Left lung (tissue), 4 donors: ENCODE measurements at regions not wholly inside any gene's neighbourhood (a gene's known extent, or its start where the extent isn't known, plus 50 kb on each side); places are given as distances from the start of the nearest gene placed in this dataset.

ENCODE experiments used
- ATAC-seq: fragments of 200-7000 bp; cut with Tn5 transposase; one replicate; pipeline ENCODE4 v1.9.1; 2020; ENCODE audit warnings: moderate library complexity
- DNase-seq, 4 donors: peaks; one replicate each; pipeline ENCODE4 v3.0.0-alpha.2; 2013 to 2020
- H3K27ac ChIP-seq, 2 donors: fragments of 200-600 bp; sonication (generic) in 1 of 2; one replicate each; pipeline versions ENCODE4 v1.5.0 to v1.8.0; 2020 to 2021
- H3K27me3 ChIP-seq, 2 donors: fragments of 200-600 bp; sonication (generic) in 1 of 2; one replicate each; pipeline versions ENCODE4 v1.5.0 to v1.8.0; 2020 to 2021
- H3K36me3 ChIP-seq, 2 donors: fragments of 200-600 bp; sonication (generic) in 1 of 2; one replicate each; pipeline versions ENCODE4 v1.5.0 to v1.8.0; 2020 to 2021
- H3K4me1 ChIP-seq, 2 donors: fragments of 200-600 bp; one replicate each; pipeline ENCODE4 v1.8.0; 2021
- H3K4me3 ChIP-seq, 2 donors: fragments of 200-600 bp; sonication (generic) in 1 of 2; one replicate each; pipeline versions ENCODE4 v1.5.0 to v1.8.0; 2020 to 2021; ENCODE audit warnings: mild to moderate bottlenecking in 1 of 2
- H3K9me3 ChIP-seq, 2 donors: fragments of 200-600 bp; sonication (generic) in 1 of 2; one replicate each; pipeline versions ENCODE4 v1.5.0 to v1.8.0; 2020 to 2021
- CTCF ChIP-seq, 2 donors: fragments of 200-600 bp; sonication (generic) in 1 of 2; IDR thresholded peaks; one replicate each; pipeline versions ENCODE4 v1.5.0 to v1.8.0; 2021; ENCODE audit warnings: antibody characterized with exemption in 2 of 2
- intact Hi-C, 2 donors: fragments of 100-400 bp; cut with DNase I; formaldehyde crosslinking; loops; one replicate each; pipeline versions ENCODE4 v1.11.2 to v1.14.2; 2022
- donor health status: DM: no; HTN: yes; CAD: no.
- donor health status: DM: no; HTN: no; CAD: no.

- no peak overlapping the region for H3K27ac ChIP-seq
- no peaks in the 10 kb centered on the region for H3K36me3 ChIP-seq
- no peaks in the 10 kb centered on the region for H3K9me3 ChIP-seq
- DNase-seq (no peak), ATAC-seq (no peak)
- no peaks in the 10 kb centered on the region for H3K27me3 ChIP-seq
- H3K4me3 ChIP-seq: no peak overlapping the region
- intact Hi-C loops: no loop called here
- no peak for TF ChIP-seq CTCF (IDR thresholded peaks at IDR 0.05)
- H3K4me1 ChIP-seq: no peaks in the 10 kb centered on the region
Observed at GRCh38 chr16:55076053-55076452, 145.4 kb downstream of the IRX5 start.

GRCh38 chr16:55077266-55077665 lies 146.6 kb downstream of the IRX5 start:
- no peak for DNase-seq
- Histone ChIP-seq H3K4me3 (no peak overlapping the region), H3K27me3 (no peaks in the 10 kb centered on the region), H3K9me3 (no peaks in the 10 kb centered on the region), H3K36me3 (no peaks in the 10 kb centered on the region), H3K27ac (no peak overlapping the region), H3K4me1 (no peaks in the 10 kb centered on the region)
- intact Hi-C loops: no loop called here
- ATAC-seq: no peak
- no peak for TF ChIP-seq CTCF (IDR thresholded peaks at IDR 0.05)

GRCh38 chr16:55078153-55078552 lies 147.5 kb downstream of the IRX5 start:
- no peaks in the 10 kb centered on the region for H3K4me1 ChIP-seq
- DNase-seq (no peak), ATAC-seq (no peak)
- H3K27me3 ChIP-seq: no peaks in the 10 kb centered on the region
- no peak for TF ChIP-seq CTCF (IDR thresholded peaks at IDR 0.05)
- intact Hi-C loops: no loop called here
- H3K36me3 ChIP-seq: no peaks in the 10 kb centered on the region
- H3K9me3 ChIP-seq: no peaks in the 10 kb centered on the region
- no peak overlapping the region for H3K4me3 ChIP-seq
- H3K27ac ChIP-seq: no peak overlapping the region

GRCh38 chr16:55078699-55079410 lies 148.2 kb downstream of the IRX5 start:
- intact Hi-C loops: no loop called here
- Histone ChIP-seq H3K36me3 (no peaks in the 10 kb centered on the region), H3K4me1 (no peaks in the 10 kb centered on the region), H3K9me3 (no peaks in the 10 kb centered on the region), H3K27ac (no peak overlapping the region), H3K27me3 (no peaks in the 10 kb centered on the region), H3K4me3 (no peak overlapping the region)
- TF ChIP-seq CTCF (IDR thresholded peaks at IDR 0.05): no peak
- no peak for ATAC-seq
- no peak for DNase-seq

- H3K27me3 ChIP-seq: no peaks in the 10 kb centered on the region
- H3K4me3 ChIP-seq: no peak overlapping the region
- no peaks in the 10 kb centered on the region for H3K4me1 ChIP-seq
- no peak for TF ChIP-seq CTCF (IDR thresholded peaks at IDR 0.05)
- H3K27ac ChIP-seq: no peak overlapping the region
- no peaks in the 10 kb centered on the region for H3K9me3 ChIP-seq
- intact Hi-C loops: no loop called here
- DNase-seq (no peak), ATAC-seq (no peak)
- H3K36me3 ChIP-seq: no peaks in the 10 kb centered on the region
Observed at GRCh38 chr16:55081622-55082590, 151.2 kb downstream of the IRX5 start.
